Keratinocyte (primary cell): ENCODE measurements at regions not wholly inside any gene's neighbourhood (a gene's known extent, or its start where the extent isn't known, plus 50 kb on each side); places are given as distances from the start of the nearest gene placed in this dataset.

ENCODE experiments used
- DNase-seq: peaks from one replicate; pipeline ENCODE4 v3.0.0-alpha.2; 2011; ENCODE audit warnings: low read depth, missing footprints, low spot score
- FAIRE-seq: peaks from 2 replicates; lab custom pipeline; 2011; peaks lifted over from hg19 to GRCh38; lab: Jason Lieb, UNC
- H2AFZ ChIP-seq: 2 replicates; pipeline ENCODE4 v1.6.0; 2012; ENCODE audit warnings: low read length, control low read depth, inconsistent platforms; ENCODE audit not compliant: control insufficient read depth
- H3K27ac ChIP-seq: 2 replicates; pipeline ENCODE4 v1.5.1; 2011; ENCODE audit warnings: low read length; ENCODE audit not compliant: control insufficient read depth, insufficient read depth
- H3K27me3 ChIP-seq: 3 replicates; pipeline ENCODE4 v1.6.0; 2011; ENCODE audit warnings: low read length; ENCODE audit not compliant: control insufficient read depth, insufficient read depth; ENCODE audit errors: extremely low read depth
- H3K36me3 ChIP-seq, 2 experiments: 2 replicates in 1 of 2; 3 replicates in 1 of 2; pipeline ENCODE4 v1.5.1; 2011; ENCODE audit warnings: low read length in 2 of 2, mild to moderate bottlenecking in 1 of 2; ENCODE audit not compliant: control insufficient read depth in 2 of 2, insufficient read depth in 2 of 2; ENCODE audit errors: extremely low read depth in 1 of 2
- H3K4me1 ChIP-seq: 3 replicates; pipeline ENCODE4 v1.5.1; 2011; ENCODE audit warnings: low read length; ENCODE audit not compliant: control insufficient read depth, insufficient read depth; ENCODE audit errors: extremely low read depth
- H3K4me2 ChIP-seq: 3 replicates; pipeline ENCODE4 v1.6.0; 2011; ENCODE audit warnings: low read depth, low read length; ENCODE audit not compliant: control insufficient read depth, insufficient read depth; ENCODE audit errors: extremely low read depth
- H3K4me3 ChIP-seq, 3 experiments: fragments of 200-600 bp in 1 of 3; sonication (generic) in 1 of 3; 2 replicates in 2 of 3; 3 replicates in 1 of 3; pipeline ENCODE4 v1.5.1; 2011 to 2016; ENCODE audit warnings: low read length in 3 of 3, mild to moderate bottlenecking in 3 of 3, control low read depth in 2 of 3, inconsistent platforms in 1 of 3, low read depth in 1 of 3, mixed read lengths in 1 of 3, mixed run types in 1 of 3, moderate library complexity in 1 of 3; ENCODE audit not compliant: control insufficient read depth in 2 of 3, insufficient read depth in 2 of 3; ENCODE audit errors: extremely low read depth in 1 of 3
- H3K79me2 ChIP-seq: 2 replicates; pipeline ENCODE4 v1.6.0; 2012; ENCODE audit warnings: low read length; ENCODE audit not compliant: control insufficient read depth, insufficient read depth
- H3K9ac ChIP-seq: 3 replicates; pipeline ENCODE4 v1.6.0; 2011; ENCODE audit warnings: low read length; ENCODE audit not compliant: control insufficient read depth, insufficient read depth; ENCODE audit errors: extremely low read depth
- H3K9me1 ChIP-seq: 3 replicates; pipeline ENCODE4 v1.6.0; 2011; ENCODE audit warnings: low read length; ENCODE audit not compliant: control insufficient read depth, insufficient read depth; ENCODE audit errors: extremely low read depth
- H3K9me3 ChIP-seq: 2 replicates; pipeline ENCODE4 v1.5.1; 2012; ENCODE audit warnings: low read depth, low read length; ENCODE audit not compliant: control insufficient read depth
- H4K20me1 ChIP-seq: 3 replicates; pipeline ENCODE4 v1.6.0; 2011; ENCODE audit warnings: low read length; ENCODE audit not compliant: control insufficient read depth, insufficient read depth; ENCODE audit errors: extremely low read depth
- EZH2 ChIP-seq: IDR thresholded peaks from one replicate; pipeline ENCODE4 v1.6.1; 2012; ENCODE audit warnings: inconsistent platforms, mild to moderate bottlenecking, low read length, moderate library complexity
- dilution Hi-C: fragments of 300-500 bp; cut with MboI; formaldehyde crosslinking; loops from one replicate; pipeline ENCODE4 v1.7.0; 2020; ENCODE audit warnings: low sequenced_read_pairs; ENCODE audit not compliant: extremely low pct_ligation_motif_present
- TF ChIP-seq, protein P1 (sequence below), 3 experiments: IDR thresholded peaks in 1 of 3; conservative IDR thresholded peaks in 1 of 3; optimal IDR thresholded peaks in 1 of 3; 2 replicates in 2 of 3; 3 replicates in 1 of 3; pipeline versions ENCODE3 to v1.5.1; 2011; ENCODE audit warnings: low read length in 3 of 3, mild to moderate bottlenecking in 3 of 3, moderate library complexity in 2 of 3, control low read depth in 1 of 3, inconsistent platforms in 1 of 3; ENCODE audit not compliant: insufficient read depth in 2 of 3; ENCODE audit errors: extremely low read depth in 1 of 3

DNA sequence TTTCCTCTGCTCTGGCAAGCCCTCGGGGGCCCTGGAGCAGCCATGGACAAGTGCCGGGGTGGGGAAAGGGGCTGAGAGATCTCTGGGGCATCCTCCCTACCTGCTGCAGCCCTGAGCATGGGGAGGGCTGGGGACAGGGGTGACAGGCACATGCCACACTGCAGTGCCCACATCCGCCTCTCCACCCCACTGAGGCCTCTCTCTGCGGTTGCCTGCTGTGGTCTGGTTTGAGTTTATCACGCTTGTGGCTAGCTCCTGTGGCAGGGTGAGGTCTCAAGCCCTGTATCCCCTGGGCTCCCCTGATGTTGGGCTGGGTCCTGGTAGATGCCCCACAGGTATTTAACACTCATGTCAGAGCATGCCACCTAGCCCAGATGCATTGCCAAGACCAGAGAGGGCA is 52.9 kb upstream of the MLN start:
- Histone ChIP-seq H3K9ac (no peak overlapping the region), H3K27ac (no peak overlapping the region)
- TF ChIP-seq EZH2, result no peak
- TF ChIP-seq, protein P1, sequence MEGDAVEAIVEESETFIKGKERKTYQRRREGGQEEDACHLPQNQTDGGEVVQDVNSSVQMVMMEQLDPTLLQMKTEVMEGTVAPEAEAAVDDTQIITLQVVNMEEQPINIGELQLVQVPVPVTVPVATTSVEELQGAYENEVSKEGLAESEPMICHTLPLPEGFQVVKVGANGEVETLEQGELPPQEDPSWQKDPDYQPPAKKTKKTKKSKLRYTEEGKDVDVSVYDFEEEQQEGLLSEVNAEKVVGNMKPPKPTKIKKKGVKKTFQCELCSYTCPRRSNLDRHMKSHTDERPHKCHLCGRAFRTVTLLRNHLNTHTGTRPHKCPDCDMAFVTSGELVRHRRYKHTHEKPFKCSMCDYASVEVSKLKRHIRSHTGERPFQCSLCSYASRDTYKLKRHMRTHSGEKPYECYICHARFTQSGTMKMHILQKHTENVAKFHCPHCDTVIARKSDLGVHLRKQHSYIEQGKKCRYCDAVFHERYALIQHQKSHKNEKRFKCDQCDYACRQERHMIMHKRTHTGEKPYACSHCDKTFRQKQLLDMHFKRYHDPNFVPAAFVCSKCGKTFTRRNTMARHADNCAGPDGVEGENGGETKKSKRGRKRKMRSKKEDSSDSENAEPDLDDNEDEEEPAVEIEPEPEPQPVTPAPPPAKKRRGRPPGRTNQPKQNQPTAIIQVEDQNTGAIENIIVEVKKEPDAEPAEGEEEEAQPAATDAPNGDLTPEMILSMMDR (optimal IDR thresholded peaks at IDR 0.05 in 1 of 3, IDR thresholded peaks at IDR 0.05 in 1 of 3, conservative IDR thresholded peaks at IDR 0.05 in 1 of 3; ENCODE audit: extremely low read depth in 1 of 3, insufficient read depth in 2 of 3, low read length in 3 of 3), result no peak

DNA sequence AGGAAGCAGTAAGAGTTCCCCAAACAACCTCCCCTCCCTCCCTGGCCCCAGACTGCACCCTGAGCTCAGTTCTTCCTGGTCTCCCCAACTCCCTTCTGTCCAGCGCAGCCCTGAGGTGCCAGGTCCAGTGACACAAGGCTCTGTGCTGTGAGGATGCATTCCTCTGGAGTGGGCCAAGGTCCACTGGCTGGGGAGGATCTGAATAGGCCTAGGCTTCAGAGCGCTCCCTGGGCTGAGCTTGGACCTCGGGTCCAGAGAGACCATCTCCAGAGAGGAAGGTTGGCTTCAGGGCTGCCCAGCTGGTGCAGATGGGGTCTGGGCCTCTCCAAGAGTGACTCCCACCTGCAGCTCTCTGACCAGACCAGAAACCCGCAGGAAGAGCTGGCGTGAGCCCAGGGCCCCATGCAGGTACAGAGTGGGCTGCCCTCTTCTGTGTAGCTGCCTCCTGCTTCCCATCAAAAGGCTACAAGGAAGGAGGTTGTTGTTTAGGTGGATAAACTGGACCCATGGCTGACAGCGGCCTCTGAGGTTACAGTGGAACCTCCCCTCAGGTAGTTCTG is 52.3 kb upstream of the MLN start:
- Histone ChIP-seq H3K9me3 (no peaks in the 10 kb centered on the region), H2AFZ (no peak overlapping the region)
- no peak for FAIRE-seq

More for the DNA sequence above, 52.9 kb upstream of the MLN start:
- Histone ChIP-seq H3K4me2 (no peak overlapping the region), H2AFZ (no peak overlapping the region), H3K4me1 (peaks cover 7% of the 10 kb centered on the region), H3K9me1 (peaks cover 2% of the 10 kb centered on the region), H3K36me3 (no peaks in the 10 kb centered on the region), H3K79me2 (no peaks in the 10 kb centered on the region), H3K27me3 (peaks cover 20% of the 10 kb centered on the region), H3K9me3 (no peaks in the 10 kb centered on the region), H4K20me1 (no peaks in the 10 kb centered on the region), H3K4me3 (no peak overlapping the region)
- dilution Hi-C loops, result no loop called here
- no peak for FAIRE-seq
- DNase-seq, result no peak

More for the DNA sequence above, 52.3 kb upstream of the MLN start:
- peaks cover 2% of the 10 kb centered on the region for H3K4me1 ChIP-seq
- no peak overlapping the region for H3K27ac ChIP-seq
- no peak overlapping the region for H3K4me2 ChIP-seq
- no peaks in the 10 kb centered on the region for H4K20me1 ChIP-seq
- TF ChIP-seq EZH2, result no peak
- TF ChIP-seq, protein P1 (optimal IDR thresholded peaks at IDR 0.05 in 1 of 3, IDR thresholded peaks at IDR 0.05 in 1 of 3, conservative IDR thresholded peaks at IDR 0.05 in 1 of 3; ENCODE audit: extremely low read depth in 1 of 3, insufficient read depth in 2 of 3, low read length in 3 of 3), result no peak
- H3K9me1 ChIP-seq, result peaks cover 2% of the 10 kb centered on the region
- dilution Hi-C loops, result no loop called here
- no peaks in the 10 kb centered on the region for H3K79me2 ChIP-seq
- H3K27me3 ChIP-seq, result peaks cover 23% of the 10 kb centered on the region
- no peaks in the 10 kb centered on the region for H3K36me3 ChIP-seq
- no peak for DNase-seq
- H3K4me3 ChIP-seq, result no peak overlapping the region
- no peak overlapping the region for H3K9ac ChIP-seq
